GM19438 (cell line): ENCODE measurements at regions not wholly inside any gene's neighbourhood (a gene's known extent, or its start where the extent isn't known, plus 50 kb on each side); places are given as distances from the start of the nearest gene placed in this dataset.

Experiments
- ATAC-seq: cut with Tn5 transposase; IDR thresholded peaks from one replicate; pipeline ENCODE4 v1.9.1; 2021; ENCODE audit warnings: low read depth; ENCODE audit not compliant: unreplicated experiment

- ATAC-seq = no peak
These were observed 50.5 kb upstream of the ZNF438 start for GRCh38 chr10:31081937-31082840.

- no peak for ATAC-seq
These were observed 52.1 kb upstream of the ZNF438 start for GRCh38 chr10:31083765-31084184.

- ATAC-seq = no peak
These were observed 55.3 kb upstream of the ZNF438 start for GRCh38 chr10:31087011-31087410.

- ATAC-seq = no peak
These were observed 56.2 kb upstream of the ZNF438 start for GRCh38 chr10:31087851-31088250.

GRCh38 chr10:31090894-31091607 is 59.4 kb upstream of the ZNF438 start:
- ATAC-seq = no peak

GRCh38 chr10:31095677-31096560 is 64.3 kb upstream of the ZNF438 start:
- no peak for ATAC-seq

- ATAC-seq = no peak
These were observed 66.4 kb upstream of the ZNF438 start for GRCh38 chr10:31098046-31098445.

- ATAC-seq = no peak
These were observed 67.4 kb upstream of the ZNF438 start for GRCh38 chr10:31099094-31099493.

- no peak for ATAC-seq
These were observed 68.0 kb upstream of the ZNF438 start for GRCh38 chr10:31099664-31100063.

- ATAC-seq = no peak
These were observed 68.5 kb upstream of the ZNF438 start for GRCh38 chr10:31100115-31100601.

- ATAC-seq = no peak
These were observed 69.0 kb upstream of the ZNF438 start for GRCh38 chr10:31100662-31101061.

GRCh38 chr10:31101123-31101522 is 69.5 kb upstream of the ZNF438 start:
- ATAC-seq = no peak

- no peak for ATAC-seq
These were observed 70.8 kb upstream of the ZNF438 start for GRCh38 chr10:31102421-31102820.

- ATAC-seq = no peak
These were observed 71.4 kb upstream of the ZNF438 start for GRCh38 chr10:31103112-31103511.

GRCh38 chr10:31112961-31113360 is 81.3 kb upstream of the ZNF438 start:
- ATAC-seq = no peak

GRCh38 chr10:31116226-31116625 is 84.6 kb upstream of the ZNF438 start:
- no peak for ATAC-seq

- ATAC-seq = no peak
These were observed 86.9 kb upstream of the ZNF438 start for GRCh38 chr10:31118556-31118955.

GRCh38 chr10:31120392-31120791 is 88.7 kb upstream of the ZNF438 start:
- no peak for ATAC-seq

GRCh38 chr10:31120961-31121685 is 89.5 kb upstream of the ZNF438 start:
- ATAC-seq = no peak
